Ecto neural progenitor cell (in vitro differentiated cells): ENCODE measurements at regions not wholly inside any gene's neighbourhood (a gene's known extent, or its start where the extent isn't known, plus 50 kb on each side); places are given as distances from the start of the nearest gene placed in this dataset.

ENCODE experiments used
- DNase-seq: peaks from one replicate; pipeline ENCODE4 v3.0.0-alpha.2; 2018; ENCODE audit warnings: low spot score

DNA sequence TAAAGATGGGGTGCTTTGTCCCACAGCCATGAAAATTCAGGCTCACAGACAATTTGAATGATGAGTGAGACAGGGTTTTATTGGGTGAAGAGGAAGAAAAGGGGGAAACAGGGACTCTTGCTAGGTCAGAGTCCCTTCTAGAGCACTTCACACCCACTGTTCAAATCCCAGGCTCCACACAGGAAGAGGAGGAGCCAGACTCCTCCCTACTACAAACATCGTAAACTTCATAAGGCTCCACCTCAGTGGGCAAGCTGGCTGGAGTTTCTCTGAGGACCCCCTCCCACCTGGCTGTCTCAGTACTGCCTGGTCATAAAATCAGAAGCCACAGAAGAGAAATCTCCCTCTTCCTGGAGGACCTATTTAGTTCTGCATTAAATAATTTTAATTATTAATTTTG, 80.3 kb upstream of the KCNMB2 start:
- no peak for DNase-seq

DNA sequence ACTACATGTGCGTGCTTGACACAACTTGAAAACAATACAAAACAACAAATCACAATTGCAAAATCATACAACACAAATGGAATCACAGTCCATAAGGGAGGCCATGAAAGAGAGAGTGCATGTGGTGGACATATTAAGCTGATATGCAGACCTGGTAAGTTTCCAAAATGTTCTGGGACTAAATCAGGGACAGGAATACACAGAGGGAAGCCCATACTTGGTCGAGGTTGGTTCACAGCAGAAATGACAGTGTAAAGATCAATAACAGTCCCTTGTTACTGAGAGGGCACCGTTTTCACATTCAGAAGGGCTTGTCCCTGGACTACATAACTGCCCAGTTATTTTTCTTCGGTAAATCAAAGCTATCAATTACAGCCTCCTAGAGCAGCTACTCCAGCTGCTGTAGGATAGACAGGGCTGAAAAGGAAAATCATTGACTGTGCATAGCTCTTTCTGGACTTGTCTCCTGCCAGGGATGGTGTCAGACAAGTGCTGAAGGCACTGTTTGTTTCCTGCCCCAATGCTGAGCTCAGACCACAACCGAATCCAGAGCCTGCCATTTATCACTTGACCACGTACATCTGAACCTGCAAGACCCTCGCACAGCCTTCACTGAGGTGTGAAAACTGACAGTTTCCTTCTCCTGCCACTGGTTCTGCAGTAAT, 79.5 kb upstream of the KCNMB2 start:
- no peak for DNase-seq

DNA sequence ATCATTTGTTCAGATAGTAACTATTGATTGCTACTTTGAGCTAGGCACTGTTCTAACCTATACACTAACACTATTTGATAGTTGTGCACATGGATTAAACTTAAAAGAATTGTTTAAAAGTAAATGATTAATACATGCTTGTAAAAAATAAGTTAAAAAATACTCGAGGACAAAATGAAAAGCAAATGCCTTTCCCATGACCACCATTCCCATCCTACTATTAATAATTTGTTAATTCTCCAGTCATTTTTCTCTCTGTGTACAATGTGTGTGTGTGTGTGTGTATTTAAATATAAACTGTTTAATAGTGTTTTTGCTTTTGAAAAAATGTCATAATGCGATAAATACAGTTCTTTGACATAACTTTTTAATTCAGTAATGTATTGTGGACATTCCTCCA, 78.7 kb upstream of the KCNMB2 start:
- DNase-seq = no peak

DNA sequence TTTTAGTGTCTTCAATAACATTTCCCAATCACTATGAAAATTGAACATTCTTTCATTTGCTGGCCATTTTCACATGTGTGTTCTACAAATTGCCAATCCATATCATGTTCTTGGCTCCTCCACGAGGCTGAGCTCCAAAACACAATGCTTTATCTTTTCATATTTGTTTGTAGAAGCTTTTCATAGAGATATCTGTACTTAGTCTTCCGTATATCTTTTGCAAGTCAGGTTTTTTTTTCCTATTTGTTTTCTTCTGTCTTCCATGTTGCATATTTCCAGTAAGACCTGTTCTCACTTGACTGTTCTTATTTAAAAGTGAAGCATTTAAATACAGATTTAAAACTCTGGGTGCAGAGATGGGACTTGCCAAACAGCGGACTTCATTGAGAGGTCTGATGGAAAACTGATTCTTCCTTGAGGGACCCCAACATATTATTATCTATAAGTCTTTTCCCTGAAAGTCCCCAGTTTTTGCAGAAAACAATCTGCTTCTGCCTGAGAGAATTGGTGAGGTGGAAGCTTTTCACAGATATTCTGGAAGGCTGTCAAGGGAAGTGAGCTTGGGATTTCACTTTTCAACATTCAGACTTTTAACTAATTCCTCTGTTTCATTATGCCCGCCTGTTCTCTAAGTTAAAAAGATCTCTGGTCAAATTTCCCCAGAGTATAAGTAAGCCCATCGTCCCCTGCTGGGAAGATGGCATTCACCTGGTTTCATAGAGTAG, 77.8 kb upstream of the KCNMB2 start:
- DNase-seq = no peak

DNA sequence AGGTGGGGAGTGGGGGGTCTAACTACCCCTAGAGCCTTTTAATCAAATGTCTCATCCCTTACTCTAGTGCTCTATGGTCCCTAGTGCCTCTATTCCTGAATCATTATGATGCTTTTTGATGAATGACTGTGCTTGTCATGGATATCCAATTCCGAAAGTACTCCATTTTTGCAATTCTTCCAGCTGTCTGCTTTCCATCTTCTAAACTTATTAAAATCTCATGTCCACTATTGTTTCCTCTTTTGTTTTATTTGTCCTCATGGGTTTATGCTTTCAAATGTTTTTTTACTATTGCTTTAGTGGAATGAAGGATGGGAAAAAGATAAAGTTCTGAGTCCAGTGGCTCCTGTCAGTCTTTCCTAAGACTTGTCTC, 77.2 kb upstream of the KCNMB2 start:
- DNase-seq = no peak

DNA sequence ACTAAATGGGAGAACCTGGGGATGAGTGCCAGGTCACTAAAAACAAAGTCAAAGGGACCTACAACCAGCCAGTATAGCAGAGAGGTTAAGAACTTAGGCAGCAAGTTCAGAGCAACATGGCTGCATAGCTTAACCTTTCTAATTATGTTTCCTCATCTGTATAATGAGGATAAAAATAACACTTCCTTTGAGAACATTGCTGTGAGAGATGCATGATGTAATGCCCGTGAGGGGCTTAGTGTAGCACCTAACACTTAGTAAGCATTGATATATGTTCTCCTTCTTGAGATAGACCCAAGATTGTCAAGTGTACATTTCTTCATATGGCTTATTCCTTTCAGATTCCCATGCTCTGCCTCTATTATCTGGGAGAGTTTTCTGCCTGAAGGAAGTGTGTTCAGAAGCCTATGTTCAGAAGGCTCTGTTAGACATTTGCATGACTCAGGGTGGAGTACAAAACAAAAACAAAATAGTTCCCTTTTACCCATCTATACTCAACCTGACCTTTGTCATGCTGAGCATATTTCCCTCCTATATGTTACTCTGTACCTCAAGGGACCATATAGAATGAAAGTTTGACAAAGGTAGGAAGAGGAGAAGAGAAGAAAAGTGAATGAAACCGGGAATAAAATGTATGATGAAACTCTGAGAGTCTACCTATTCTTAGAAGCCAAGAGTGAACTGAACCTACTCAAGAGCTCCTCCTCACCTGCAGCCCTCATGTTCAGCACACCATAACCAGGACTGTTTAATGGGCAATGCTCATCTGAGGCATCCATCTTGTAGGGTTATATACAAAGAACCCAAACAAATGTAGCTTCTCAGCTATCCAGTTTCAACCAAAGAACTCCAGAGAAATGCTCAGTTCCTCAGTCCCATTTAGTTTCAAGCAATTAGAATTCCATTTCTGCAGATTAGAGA, 70.7 kb upstream of the KCNMB2 start:
- no peak for DNase-seq

DNA sequence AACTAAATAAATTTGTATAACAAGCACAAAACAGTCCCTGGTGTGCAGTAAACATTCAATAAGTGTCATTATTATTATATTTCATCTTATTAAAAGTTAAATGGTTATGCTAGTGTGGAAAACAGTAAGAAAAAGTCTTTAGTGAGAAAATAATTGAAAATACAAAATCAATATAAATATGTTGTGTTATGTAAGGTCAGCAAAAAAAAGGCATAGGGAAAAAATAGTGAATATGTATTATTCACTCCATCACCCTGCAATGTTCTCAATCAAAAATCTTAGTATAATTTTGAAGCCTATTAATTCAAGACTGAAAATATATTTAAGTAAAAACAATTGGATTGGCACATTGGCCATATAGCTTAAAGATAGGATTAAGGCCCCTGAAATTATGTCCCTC, 63.3 kb upstream of the KCNMB2 start:
- DNase-seq = no peak

DNA sequence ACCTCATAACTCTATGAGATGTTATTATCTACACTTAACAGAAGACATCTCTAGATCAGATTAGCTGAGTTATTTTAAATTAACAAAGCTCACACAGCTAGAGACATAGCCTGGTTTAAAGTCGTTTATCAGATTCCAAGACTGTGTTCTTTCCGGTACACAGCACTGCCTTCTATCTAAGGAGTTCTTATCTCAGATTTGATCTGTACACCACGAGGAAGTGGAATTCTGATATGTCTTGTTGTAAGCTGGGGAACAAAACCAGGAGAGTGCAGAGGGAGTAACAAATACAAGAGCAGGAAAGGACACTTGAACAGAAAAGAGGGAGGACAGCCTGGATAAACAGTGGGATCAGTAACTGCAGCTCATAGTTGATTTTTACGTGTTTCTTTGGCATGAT, 61.7 kb upstream of the KCNMB2 start:
- DNase-seq = no peak

DNA sequence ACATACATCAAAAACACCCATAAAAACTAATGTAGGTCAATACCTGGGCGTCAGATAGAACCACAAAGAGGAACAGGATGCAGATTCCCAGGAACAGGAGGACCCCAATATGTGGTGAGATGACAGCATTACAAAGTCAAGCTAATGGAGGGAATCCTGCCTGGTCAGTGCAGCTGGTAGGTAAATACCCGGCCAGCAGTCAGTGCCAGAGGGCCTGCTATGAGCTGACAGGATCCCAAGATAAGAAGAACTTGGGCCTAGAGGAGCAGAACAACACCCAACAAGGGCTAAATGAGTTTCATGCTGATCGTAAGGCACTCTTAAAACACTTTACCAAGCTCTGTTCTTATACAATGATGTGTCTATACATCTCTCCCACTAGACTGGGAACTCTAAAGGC, 61.2 kb upstream of the KCNMB2 start:
- DNase-seq = no peak

DNA sequence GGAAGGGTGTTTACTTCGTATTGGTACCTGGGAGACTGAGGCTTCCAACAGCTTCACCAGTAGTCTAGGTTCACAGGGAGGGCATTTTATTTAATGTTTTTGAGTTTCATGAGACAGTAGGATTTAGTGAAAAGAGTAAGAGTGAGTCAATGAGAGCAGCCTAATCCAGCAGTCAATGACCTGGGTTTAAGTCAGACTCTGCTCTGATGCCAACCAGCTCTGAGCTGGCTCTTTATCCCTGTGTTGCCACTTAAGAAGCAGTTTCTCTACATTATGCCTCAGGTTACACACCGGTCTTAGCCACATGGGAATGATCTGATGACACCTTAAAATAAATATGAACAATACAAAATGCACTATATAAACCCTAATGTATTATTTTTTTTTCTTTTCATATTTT, 59.4 kb upstream of the KCNMB2 start:
- no peak for DNase-seq

DNA sequence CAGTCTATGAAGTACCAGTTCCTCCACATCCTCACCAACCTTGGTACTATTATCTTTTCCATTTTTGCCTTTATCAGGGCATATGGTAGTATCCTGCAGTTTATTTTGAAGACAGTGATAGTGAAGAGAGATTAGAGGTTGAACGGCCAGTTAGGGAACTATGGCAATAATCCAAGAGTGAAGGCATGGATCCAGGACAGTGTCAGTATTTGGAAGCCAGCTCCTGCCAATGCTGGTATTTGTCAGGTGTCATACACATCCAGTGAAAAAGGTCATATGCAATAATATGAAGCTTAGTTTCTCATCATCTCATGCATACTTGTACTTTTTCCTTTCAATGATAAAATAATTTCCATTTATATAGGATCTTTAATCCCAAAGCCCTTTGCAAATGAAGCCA, 56.8 kb upstream of the KCNMB2 start:
- no peak for DNase-seq

DNA sequence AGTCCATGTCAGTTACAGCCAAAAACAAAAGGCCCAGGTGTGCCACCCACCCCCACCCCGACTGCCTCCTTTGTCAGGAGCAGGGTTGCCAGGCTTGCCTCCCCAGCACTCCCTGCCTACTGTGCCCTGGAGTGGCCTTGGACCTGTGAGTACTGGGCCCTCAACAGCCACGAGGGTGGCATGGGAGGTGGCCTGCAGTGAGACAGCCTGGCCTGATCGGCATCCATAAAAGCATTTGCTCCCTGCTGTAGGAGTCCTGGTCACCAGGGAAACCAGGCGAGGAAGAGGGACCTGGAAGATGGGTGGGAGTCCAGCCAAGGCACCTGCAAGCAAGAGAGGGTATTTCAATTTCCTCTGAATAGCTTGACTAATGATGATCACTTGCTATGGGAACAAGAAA, 56.4 kb upstream of the KCNMB2 start:
- DNase-seq = no peak

DNA sequence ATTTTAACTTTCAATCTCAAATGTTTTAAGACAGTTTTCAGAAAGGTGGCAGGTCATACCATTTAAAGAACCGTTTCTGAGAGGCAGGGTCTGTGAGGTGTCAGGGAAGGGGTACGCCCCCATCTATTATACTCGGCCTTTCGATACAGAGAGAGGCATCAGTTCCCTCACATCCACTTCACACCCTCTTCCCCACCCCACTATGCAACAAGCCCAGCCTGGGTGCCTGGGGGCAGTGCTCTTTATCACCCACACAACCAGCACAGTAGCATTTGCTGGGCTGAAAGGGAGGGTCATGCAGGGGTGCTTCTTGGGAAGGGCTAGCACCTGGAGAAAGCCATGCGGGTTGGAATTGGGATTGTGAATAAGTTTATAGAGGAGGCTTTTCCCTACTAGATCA, 56.0 kb upstream of the KCNMB2 start:
- DNase-seq = no peak

DNA sequence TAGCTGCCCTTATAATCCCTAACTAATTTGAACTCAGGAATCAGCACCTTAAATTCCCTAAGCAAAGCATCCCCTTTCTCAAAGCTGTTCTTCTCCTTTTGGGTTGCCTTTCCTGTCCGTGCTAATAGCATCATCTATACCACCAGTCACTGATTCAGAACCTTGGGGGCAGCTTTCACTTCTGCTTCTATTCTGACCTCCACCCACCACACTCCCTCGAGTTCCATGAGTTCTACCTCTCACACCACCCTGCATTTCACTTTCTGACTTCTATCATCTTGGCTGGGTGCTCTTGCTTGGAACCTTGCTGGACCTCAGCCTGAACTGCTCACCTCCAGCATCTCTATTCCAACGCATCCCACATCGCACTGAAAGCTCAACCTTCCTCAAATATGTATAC, 55.4 kb upstream of the KCNMB2 start:
- DNase-seq = no peak

DNA sequence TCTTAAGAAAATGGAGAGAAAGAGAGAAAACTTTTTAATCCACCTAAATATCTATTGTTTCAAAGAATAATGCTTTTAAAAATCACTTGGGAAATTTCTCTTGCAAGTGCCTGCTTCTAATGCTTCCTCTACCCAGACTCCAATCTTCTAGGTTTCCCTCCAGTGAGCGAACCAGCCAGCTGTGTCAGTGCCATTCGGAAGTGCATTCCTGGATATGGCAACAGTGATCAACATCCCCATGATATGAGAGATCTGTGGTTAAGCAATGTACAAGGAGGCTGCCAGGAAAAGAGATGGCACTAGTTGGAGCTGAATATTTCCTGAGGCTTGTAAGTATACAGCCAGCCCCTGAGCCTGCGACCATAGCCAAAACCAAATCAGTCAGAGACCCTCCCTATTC, 53.3 kb upstream of the KCNMB2 start:
- DNase-seq = no peak

DNA sequence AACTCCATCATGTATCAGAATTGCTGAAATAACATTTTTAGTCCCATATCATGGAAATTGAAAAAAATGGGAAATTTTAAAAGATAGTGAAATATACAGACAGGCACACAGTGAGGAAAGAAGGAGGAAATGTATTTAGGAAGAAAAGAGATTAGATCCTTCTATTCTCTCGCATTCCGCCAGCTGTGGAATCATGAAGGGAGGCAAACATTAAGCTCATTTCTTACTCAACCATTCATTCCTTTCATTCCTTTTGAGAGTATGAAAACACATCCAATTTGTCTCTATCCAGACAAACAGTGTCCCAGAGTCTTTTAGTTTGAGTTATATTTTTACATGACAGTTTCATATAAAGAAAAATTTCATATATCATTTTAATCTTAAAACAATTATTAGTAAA, 52.5 kb upstream of the KCNMB2 start:
- DNase-seq = no peak

DNA sequence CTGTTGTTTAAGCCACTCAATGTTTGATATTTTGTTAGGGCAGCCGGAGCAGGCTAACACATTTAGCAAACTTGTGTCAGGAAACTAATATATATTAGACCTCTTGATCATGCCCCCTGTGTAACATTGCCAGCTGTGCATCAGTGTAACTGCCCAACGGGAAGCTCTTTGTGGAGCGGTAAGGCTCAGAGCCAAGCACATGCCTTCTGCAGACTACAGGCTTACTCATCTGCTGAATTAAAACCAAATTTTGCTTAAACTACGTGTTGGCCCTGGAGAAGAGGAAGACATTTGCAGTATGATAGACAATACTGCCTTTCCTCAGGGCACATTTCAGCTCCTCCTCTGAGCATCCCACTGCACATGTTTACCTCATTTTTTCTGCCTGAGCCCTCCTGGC, 50.5 kb upstream of the KCNMB2 start:
- DNase-seq = no peak
